ENCODE measurements at regions not wholly inside any gene's neighbourhood (a gene's known extent, or its start where the extent isn't known, plus 50 kb on each side); places are given as distances from the start of the nearest gene placed in this dataset.

DNA sequence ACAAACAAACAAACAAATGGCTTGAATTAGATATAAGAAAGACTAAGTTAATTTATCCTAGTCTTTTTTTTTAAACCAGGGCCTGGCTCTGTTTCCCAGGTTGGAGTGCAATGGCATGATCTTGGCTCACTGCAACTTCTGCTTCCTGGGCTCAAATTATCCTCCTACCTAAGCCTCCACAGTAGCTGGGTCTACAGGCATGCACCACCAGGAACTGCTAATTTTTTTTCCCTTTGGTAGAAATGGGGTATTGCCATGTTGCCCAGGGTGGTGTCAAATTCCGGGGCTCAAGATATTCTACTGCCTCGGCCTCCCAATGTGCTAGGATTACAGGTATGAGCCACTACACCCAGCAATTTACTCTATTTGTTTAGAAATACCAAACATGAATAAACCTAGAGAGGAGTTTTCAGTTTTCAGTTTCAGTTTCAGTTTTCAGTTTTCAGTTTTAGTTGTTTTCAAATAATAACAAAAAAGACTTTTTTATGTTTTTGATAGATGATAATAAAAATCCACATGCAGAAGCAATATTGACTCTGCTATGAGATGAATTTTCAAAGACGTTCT, 817.0 kb downstream of the FLRT2 start:
- no peaks in the 10 kb centered on the region for H3K36me3 ChIP-seq (ENCODE audit: control insufficient read depth, insufficient read depth, low read length)
- intact Hi-C loops (cut with micrococcal nuclease): loop anchor here (5.0 kb wide), 1 partner anchor 545 kb away; no protein-coding TSS in a partner anchor
- H3K9me3 ChIP-seq (ENCODE audit: control insufficient read depth, insufficient read depth, low read length): no peaks in the 10 kb centered on the region
- in situ Hi-C loops (cut with MboI; ENCODE audit: low sequenced_read_pairs): no loop called here
- no peaks in the 10 kb centered on the region for H3K79me1 ChIP-seq (ENCODE audit: low read depth in 1 of 2, low read length in 2 of 2)
- H2BK20ac ChIP-seq (ENCODE audit: low read depth, low read length): no peak overlapping the region
- no CpG with 5 or more reads among the region's 3 CpGs for WGBS, 2 experiments (ENCODE audit: extremely low coverage in 2 of 2, insufficient read length in 1 of 2)
- peak overlapping the region; percentile 49; the same call in 1 of the 2 replicates for H4K5ac ChIP-seq (ENCODE audit: low read depth, low read length)
- peak overlapping the region; percentile 30 for H3K14ac ChIP-seq (replicated peaks; ENCODE audit: low read depth, low read length)
- H3K9me1 ChIP-seq (ENCODE audit: insufficient read depth, low read length): no peaks in the 10 kb centered on the region
- H4K20me1 ChIP-seq (ENCODE audit: insufficient read depth, low read length): no peaks in the 10 kb centered on the region
- H2AK5ac ChIP-seq (ENCODE audit: low read depth, low read length): no peak overlapping the region
- peak overlapping the region in 1 of 2 experiments; percentile 92; a peak in 2 of 4 replicates for H4K8ac ChIP-seq (ENCODE audit: low read depth in 2 of 2, low read length in 2 of 2)
- peak; percentile 51 for ATAC-seq (ENCODE audit: low read depth)
- H4K91ac ChIP-seq (ENCODE audit: insufficient read depth, low read depth, low read length): 0 out of 2 replicates have a peak overlapping the region, but pooled peaks have one; percentile 57
- peak overlapping the region; percentile 11; the same call in 1 of the 2 replicates for H3K23ac ChIP-seq (ENCODE audit: low read depth, low read length)
- dilution Hi-C loops (cut with HindIII; ENCODE audit: low sequenced_read_pairs, unreplicated experiment): no loop called here
- no peak overlapping the region for H3K18ac ChIP-seq (ENCODE audit: low read depth, low read length)
- ChIA-PET POLR2A (ENCODE audit: unreplicated experiment) (no interaction called here), CTCF (no interaction called here)
- BruUV-seq (replicated peaks): no TSS peak
- H3K27me3 ChIP-seq (ENCODE audit: control insufficient read depth, insufficient read depth, low read length): no peaks in the 10 kb centered on the region
- 0 out of 3 replicates have a peak overlapping the region, but pooled peaks have one; percentile 66 for H2BK15ac ChIP-seq (ENCODE audit: low read depth, low read length)
- H3K56ac ChIP-seq (ENCODE audit: extremely low read depth, insufficient read depth, low read length): no peak overlapping the region
- no peak overlapping the region for H3K4ac ChIP-seq (ENCODE audit: low read depth, low read length)
- no peaks in the 10 kb centered on the region for H3K4me1 ChIP-seq (ENCODE audit: control insufficient read depth, insufficient read depth, low read length)
- H3K4me3 ChIP-seq (ENCODE audit: insufficient read depth, low read depth, low read length): peak overlapping the region; percentile 9; the same call in 1 of the 2 replicates
- H3K4me2 ChIP-seq (ENCODE audit: low read depth, low read length): peak overlapping the region; percentile 86
- no peak overlapping the region for H3K9ac ChIP-seq (ENCODE audit: low read depth, low read length)
- no peak overlapping the region for H2AK9ac ChIP-seq (replicated peaks; ENCODE audit: low read depth, low read length, poor library complexity)
- H2BK5ac ChIP-seq (ENCODE audit: low read depth, low read length, poor library complexity, severe bottlenecking): no peak overlapping the region
- no peak overlapping the region for H3K27ac ChIP-seq (ENCODE audit: insufficient read depth, low read length)
- TF ChIP-seq RFX5 (IDR thresholded peaks at IDR 0.05; ENCODE audit: low read depth, low read length) (no peak), MAFK (IDR thresholded peaks at IDR 0.05; ENCODE audit: low read depth, low read length) (no peak), RAD21 (IDR thresholded peaks at IDR 0.05; ENCODE audit: low read length) (no peak), MXI1 (IDR thresholded peaks at IDR 0.05; ENCODE audit: borderline replicate concordance, low read depth, low read length) (no peak), NFE2L2 (IDR thresholded peaks at IDR 0.05; ENCODE audit: low read depth, low read length) (no peak), CHD1 (IDR thresholded peaks at IDR 0.05; ENCODE audit: low read depth, low read length) (no peak), MAZ (IDR thresholded peaks at IDR 0.05; ENCODE audit: borderline replicate concordance, low read depth, low read length) (no peak)
- H2BK120ac ChIP-seq (ENCODE audit: low read depth, low read length): peak overlapping the region; percentile 39; the same call in 1 of the 2 replicates
- no peak for DNase-seq
- peak overlapping the region; percentile 58 for H2AFZ ChIP-seq (replicated peaks; ENCODE audit: low read length, poor library complexity)

All from IMR-90 (cell line).